Ishikawa (cell line): ENCODE measurements at regions not wholly inside any gene's neighbourhood (a gene's known extent, or its start where the extent isn't known, plus 50 kb on each side); places are given as distances from the start of the nearest gene placed in this dataset.

Experiments
- CEBPB ChIP-seq: IDR thresholded peaks from 2 replicates; pipeline ENCODE4 v1.6.1; 2012
- CREB1 ChIP-seq: IDR thresholded peaks from 2 replicates; pipeline ENCODE4 v1.6.1; 2012; ENCODE audit warnings: low read depth
- EGR1 ChIP-seq: IDR thresholded peaks from 2 replicates; pipeline ENCODE4 v1.6.1; 2012
- EP300 ChIP-seq: IDR thresholded peaks from 2 replicates; pipeline ENCODE4 v1.6.1; 2012; ENCODE audit warnings: borderline replicate concordance
- FOXM1 ChIP-seq: IDR thresholded peaks from 2 replicates; pipeline ENCODE4 v1.6.1; 2012; ENCODE audit warnings: low read depth, borderline replicate concordance
- NFIC ChIP-seq: IDR thresholded peaks from 2 replicates; pipeline ENCODE4 v1.6.1; 2012
- RAD21 ChIP-seq: IDR thresholded peaks from 2 replicates; pipeline ENCODE4 v1.6.1; 2012; ENCODE audit warnings: low read depth
- TAF1 ChIP-seq: IDR thresholded peaks from 2 replicates; pipeline ENCODE4 v1.6.1; 2012; ENCODE audit warnings: low read depth, mild to moderate bottlenecking
- TCF12 ChIP-seq: IDR thresholded peaks from 2 replicates; pipeline ENCODE4 v1.6.1; 2012; ENCODE audit warnings: low read depth
- TEAD4 ChIP-seq: IDR thresholded peaks from 2 replicates; pipeline ENCODE4 v1.6.1; 2012
- USF1 ChIP-seq: IDR thresholded peaks from 2 replicates; pipeline ENCODE4 v1.6.1; 2012
- YY1 ChIP-seq: IDR thresholded peaks from 2 replicates; pipeline ENCODE4 v1.6.1; 2012; ENCODE audit warnings: low read depth
- ZBTB7A ChIP-seq: IDR thresholded peaks from 2 replicates; pipeline ENCODE4 v1.6.1; 2012; ENCODE audit warnings: low read depth
- TF ChIP-seq, protein P1 (sequence below): IDR thresholded peaks from 2 replicates; pipeline ENCODE4 v1.6.1; 2012
- TF ChIP-seq, protein P2 (sequence below): IDR thresholded peaks from 2 replicates; pipeline ENCODE4 v1.6.1; 2012; ENCODE audit warnings: low read depth, mild to moderate bottlenecking

DNA sequence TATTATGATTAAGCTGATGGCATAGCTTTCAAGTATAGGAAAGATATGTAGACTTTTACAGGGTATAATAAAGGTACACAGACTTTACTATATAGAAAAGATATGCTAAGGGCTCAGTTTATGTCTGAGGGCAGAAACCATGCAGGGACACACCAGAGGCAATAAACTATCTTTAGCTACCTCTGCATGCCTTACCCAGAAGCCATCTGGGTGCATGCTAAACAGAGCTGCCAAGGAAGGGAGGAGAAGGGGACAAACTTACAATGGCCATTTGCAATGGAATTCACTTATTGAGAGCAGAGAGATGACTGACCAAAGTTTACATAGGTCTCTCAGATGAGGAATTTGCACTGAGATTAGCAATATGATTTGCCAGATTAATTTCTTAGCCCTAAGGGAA lies 143.1 kb upstream of the NR4A3 start:
- no peak for TF ChIP-seq TAF1
- TF ChIP-seq TCF12: no peak
- no peak for TF ChIP-seq NFIC
- no peak for TF ChIP-seq CEBPB
- no peak for TF ChIP-seq FOXM1
- no peak for TF ChIP-seq RAD21
- TF ChIP-seq, protein P1, sequence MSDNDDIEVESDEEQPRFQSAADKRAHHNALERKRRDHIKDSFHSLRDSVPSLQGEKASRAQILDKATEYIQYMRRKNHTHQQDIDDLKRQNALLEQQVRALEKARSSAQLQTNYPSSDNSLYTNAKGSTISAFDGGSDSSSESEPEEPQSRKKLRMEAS: no peak
- no peak for TF ChIP-seq YY1

DNA sequence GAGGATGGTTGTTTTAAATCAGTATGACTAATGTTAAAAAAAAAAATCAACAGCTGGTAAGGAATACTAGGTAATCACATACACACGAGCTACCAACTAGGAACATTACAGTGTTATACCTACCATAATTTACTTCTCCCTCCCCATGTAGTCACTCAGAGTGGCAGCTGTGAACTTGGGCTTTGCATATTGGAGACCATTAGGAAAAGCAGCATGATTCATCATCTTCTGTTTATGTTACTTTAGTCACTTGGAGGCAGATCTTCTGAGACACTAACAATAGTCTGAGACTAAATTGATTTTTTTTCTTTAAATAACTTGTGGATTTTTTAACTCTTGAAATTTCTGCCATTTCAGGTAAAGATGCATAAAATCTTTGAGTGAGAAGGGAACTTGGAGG lies 141.5 kb upstream of the NR4A3 start:
- TF ChIP-seq, protein P1: no peak
- TF ChIP-seq EP300 (no peak), TEAD4 (no peak), TAF1 (no peak), RAD21 (no peak), CEBPB (no peak), ZBTB7A (no peak), EGR1 (no peak), CREB1 (no peak), FOXM1 (no peak), USF1 (no peak), YY1 (no peak), TCF12 (no peak), NFIC (no peak)
- TF ChIP-seq, protein P2, sequence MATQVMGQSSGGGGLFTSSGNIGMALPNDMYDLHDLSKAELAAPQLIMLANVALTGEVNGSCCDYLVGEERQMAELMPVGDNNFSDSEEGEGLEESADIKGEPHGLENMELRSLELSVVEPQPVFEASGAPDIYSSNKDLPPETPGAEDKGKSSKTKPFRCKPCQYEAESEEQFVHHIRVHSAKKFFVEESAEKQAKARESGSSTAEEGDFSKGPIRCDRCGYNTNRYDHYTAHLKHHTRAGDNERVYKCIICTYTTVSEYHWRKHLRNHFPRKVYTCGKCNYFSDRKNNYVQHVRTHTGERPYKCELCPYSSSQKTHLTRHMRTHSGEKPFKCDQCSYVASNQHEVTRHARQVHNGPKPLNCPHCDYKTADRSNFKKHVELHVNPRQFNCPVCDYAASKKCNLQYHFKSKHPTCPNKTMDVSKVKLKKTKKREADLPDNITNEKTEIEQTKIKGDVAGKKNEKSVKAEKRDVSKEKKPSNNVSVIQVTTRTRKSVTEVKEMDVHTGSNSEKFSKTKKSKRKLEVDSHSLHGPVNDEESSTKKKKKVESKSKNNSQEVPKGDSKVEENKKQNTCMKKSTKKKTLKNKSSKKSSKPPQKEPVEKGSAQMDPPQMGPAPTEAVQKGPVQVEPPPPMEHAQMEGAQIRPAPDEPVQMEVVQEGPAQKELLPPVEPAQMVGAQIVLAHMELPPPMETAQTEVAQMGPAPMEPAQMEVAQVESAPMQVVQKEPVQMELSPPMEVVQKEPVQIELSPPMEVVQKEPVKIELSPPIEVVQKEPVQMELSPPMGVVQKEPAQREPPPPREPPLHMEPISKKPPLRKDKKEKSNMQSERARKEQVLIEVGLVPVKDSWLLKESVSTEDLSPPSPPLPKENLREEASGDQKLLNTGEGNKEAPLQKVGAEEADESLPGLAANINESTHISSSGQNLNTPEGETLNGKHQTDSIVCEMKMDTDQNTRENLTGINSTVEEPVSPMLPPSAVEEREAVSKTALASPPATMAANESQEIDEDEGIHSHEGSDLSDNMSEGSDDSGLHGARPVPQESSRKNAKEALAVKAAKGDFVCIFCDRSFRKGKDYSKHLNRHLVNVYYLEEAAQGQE: no peak

- TF ChIP-seq, protein P2: no peak
- no peak for TF ChIP-seq YY1
- TF ChIP-seq TAF1: no peak
- TF ChIP-seq ZBTB7A: no peak
- no peak for TF ChIP-seq EP300
- TF ChIP-seq CEBPB: no peak
- TF ChIP-seq USF1: no peak
- TF ChIP-seq TEAD4: no peak
- TF ChIP-seq, protein P1: no peak
- TF ChIP-seq NFIC: no peak
- no peak for TF ChIP-seq EGR1
- TF ChIP-seq RAD21: no peak
- TF ChIP-seq FOXM1: no peak
- no peak for TF ChIP-seq TCF12
- TF ChIP-seq CREB1: no peak
Observed at GRCh38 chr9:99681113-99681512, 140.6 kb upstream of the NR4A3 start.

DNA sequence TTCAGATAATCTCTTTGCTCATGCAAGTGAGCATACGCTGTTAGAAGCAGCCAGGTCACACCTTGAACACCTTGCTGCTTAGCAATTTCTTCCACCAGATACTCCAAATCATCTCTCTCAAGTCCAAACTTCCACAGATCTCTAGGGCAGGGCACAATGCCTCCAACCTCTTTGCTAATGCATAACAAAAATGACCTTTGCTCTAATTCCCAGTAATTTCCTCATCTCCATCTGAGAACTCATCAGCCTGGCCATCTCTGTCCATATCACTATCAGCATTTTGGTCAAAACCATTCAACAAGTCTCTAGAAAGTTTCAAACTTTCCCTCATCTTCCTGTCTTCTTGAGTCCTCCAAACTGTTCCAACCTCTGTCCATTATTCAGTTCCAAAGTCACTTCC lies 139.3 kb upstream of the NR4A3 start:
- TF ChIP-seq, protein P2: no peak
- TF ChIP-seq NFIC (no peak), YY1 (no peak), RAD21 (no peak), EP300 (no peak), TAF1 (no peak), TEAD4 (no peak), CEBPB (no peak), FOXM1 (no peak), EGR1 (no peak)
- TF ChIP-seq, protein P1: no peak
